GM21381 (cell line): ENCODE measurements at regions not wholly inside any gene's neighbourhood (a gene's known extent, or its start where the extent isn't known, plus 50 kb on each side); places are given as distances from the start of the nearest gene placed in this dataset.

Source experiments
- ATAC-seq: cut with Tn5 transposase; IDR thresholded peaks from one replicate; pipeline ENCODE4 v1.9.1; 2021; ENCODE audit warnings: mild to moderate bottlenecking, moderate library complexity; ENCODE audit not compliant: unreplicated experiment

GRCh38 chr9:115643948-115644727 lies 509.5 kb upstream of the PAPPA start:
- no peak for ATAC-seq

DNA sequence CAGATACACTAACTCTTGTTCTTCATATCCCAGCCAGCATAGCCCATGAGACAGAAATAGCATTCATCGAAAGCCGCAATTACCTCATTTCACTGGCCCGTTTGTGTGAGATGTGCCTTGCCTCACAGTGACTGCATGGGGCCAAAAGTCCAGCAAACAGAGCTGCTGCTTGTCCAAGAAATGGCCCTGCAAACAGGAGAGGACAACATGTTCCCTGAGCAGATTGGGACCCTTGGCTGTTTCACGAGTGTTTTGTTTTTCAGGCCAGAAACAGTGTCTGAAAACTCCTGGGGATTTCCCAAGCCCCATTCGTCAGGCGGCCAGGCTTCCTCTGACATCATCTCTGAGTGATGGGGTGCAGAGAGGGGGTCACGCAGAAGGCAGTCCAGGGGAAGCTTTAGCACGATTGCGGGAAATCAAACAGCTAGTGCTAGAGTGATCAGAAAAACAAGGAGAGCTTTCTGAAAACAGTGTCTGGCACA lies 503.6 kb upstream of the PAPPA start:
- ATAC-seq, result no peak

DNA sequence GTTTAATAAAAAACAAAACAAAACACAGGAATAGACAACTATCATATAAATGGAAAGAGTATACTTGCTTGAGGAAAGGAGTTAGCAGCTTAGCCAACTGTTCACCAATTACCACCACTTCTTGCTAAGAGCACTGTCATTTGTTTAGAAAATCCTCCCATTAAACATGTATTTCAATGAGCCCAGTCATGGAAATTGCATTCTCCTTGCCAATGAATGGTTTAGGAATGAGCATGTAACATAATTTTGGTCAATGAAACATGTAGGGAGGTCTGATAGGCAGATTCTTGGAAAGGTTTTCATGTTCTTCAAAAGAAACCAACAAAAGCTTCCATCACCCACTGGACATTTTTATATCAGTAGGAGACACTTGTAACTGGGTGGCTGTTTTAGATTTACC lies 502.8 kb upstream of the PAPPA start:
- no peak for ATAC-seq

GRCh38 chr9:115651461-115651860 lies 502.1 kb upstream of the PAPPA start:
- ATAC-seq, result no peak

DNA sequence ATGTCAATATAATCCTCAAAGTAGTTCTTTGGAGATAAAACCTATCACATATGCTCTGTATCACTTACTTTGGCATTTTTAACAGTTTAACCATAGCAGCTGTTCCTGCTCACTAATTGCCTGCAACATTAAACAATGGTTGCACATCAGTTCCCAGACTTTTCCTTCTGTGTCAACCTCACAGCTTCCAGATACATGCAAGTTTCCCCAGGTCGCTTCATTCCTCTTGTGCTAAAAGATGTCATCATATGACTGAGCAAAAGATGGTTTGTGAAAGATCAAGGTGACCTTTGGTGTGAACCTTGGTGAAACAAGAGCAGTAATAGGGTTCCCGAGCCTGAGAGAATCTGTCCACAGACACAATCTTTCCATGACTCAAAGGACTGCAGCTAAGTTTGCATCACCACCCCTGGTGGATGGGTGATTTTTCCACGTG lies 500.4 kb upstream of the PAPPA start:
- no peak for ATAC-seq

DNA sequence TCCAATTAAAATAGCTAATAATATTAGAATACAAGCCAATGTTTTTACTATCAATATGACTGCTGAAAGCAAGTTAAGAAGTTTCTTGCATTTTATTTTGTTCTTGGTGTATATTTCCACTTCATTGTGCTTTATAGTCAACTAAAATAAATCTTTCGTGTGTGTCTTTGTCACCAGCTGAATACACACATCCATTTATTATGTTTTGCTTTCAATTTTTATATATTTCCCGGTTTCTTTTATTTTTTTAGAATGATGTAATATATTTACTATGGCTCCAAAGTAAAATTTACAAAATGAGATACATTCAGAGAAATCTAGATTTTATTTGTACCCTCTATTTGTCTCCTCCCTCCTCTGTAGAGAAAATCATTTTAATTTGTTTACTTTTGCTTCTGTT lies 495.9 kb upstream of the PAPPA start:
- no peak for ATAC-seq

GRCh38 chr9:115665519-115665918 lies 488.1 kb upstream of the PAPPA start:
- no peak for ATAC-seq

- no peak for ATAC-seq
Measured at GRCh38 chr9:115668521-115668920, 485.1 kb upstream of the PAPPA start.

GRCh38 chr9:115671236-115671962 lies 482.2 kb upstream of the PAPPA start:
- ATAC-seq, result no peak

DNA sequence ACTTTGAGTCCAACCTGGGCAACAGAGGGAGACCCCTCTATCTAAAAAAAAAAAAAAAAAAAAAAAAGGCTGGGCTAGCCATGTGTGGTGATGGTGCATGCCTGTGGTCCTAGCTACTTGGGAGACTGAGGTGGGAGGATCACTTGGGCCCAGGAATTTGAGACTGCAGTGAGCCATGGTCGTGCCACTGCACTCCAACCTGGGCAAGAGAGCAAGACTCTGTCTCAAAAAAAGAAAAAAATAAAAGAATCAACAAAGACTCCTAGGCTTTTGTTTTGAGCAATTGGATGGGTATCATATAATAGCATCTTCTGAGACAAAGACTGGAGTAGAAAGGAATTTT lies 481.7 kb upstream of the PAPPA start:
- no peak for ATAC-seq

GRCh38 chr9:115672477-115673316 lies 480.9 kb upstream of the PAPPA start:
- no peak for ATAC-seq

DNA sequence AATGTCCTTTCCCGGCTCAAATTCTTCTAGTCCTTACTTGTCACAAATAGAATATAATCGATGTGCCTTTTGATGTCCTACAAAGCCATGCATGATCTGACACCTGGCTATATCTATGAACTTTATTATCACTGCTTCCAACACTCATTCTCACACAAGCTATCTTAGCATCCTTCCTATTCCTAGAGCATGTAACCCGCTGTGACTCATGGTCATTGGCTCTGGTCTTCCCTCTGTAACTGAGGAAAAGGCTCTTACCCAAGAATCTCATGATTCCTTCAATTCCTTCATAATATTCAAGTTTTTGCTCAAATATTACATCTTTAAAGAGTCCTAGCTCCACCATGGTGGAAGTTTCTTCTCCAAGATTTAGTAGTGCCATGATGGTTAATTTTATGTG lies 480.0 kb upstream of the PAPPA start:
- ATAC-seq, result no peak

GRCh38 chr9:115674091-115674490 lies 479.5 kb upstream of the PAPPA start:
- ATAC-seq, result no peak

GRCh38 chr9:115675834-115676233 lies 477.8 kb upstream of the PAPPA start:
- ATAC-seq, result no peak

DNA sequence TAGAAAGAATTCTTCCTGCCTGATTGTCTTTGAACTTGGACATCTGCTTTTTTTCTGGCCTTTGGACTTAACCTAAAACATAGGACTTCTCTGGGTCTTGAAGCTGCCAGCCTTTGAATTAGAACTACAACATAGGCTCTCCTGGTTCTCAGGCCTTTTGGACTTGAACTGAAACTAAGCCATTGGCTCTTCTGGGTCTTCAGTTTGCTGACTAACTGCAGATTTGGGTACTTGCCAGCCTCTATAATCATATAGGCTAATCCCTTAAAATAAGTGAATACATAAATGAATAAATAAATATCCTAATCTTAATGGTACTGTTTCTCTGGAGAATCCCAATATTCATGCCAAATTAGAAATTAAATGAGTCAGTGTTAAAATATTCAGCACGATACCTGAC lies 473.4 kb upstream of the PAPPA start:
- no peak for ATAC-seq

DNA sequence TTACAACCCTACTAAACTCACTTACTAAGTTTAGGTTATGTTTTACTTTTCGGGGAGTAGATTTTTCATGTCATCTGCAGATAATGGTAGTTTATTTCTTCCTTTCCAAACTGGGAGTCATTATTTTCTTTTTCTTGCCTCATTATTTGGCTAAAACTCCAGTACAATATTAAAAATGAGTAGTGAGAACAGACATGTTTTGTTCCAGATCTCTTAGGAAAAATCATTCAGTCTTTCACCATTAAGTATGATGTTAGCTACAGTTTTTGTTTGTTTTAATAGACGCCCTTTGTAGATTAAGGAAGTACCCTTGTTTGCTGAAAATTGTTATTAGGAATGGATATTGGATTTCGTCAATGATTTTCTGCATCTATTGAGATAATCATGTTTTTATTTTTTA lies 472.0 kb upstream of the PAPPA start:
- ATAC-seq, result no peak

- ATAC-seq, result no peak
Measured at GRCh38 chr9:115686069-115686468, 467.5 kb upstream of the PAPPA start.

DNA sequence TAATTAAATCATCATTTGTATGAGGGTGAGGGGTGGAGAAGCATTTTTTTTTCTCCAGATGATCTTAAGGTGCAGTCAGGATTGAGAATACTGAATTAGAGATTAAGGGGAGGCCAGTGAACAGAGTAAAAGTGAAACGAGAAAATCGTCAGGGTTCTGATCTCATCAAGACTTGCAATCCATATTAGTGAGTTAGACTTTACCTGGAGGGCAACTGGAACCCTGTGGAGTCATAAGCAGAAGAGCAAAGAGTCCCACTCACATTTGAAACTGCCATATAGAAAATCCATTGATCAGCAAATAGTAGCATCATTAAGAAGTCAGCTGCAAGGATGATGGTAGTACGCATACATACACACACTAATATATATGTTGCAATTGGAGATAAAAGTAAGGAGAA lies 466.2 kb upstream of the PAPPA start:
- ATAC-seq, result no peak

DNA sequence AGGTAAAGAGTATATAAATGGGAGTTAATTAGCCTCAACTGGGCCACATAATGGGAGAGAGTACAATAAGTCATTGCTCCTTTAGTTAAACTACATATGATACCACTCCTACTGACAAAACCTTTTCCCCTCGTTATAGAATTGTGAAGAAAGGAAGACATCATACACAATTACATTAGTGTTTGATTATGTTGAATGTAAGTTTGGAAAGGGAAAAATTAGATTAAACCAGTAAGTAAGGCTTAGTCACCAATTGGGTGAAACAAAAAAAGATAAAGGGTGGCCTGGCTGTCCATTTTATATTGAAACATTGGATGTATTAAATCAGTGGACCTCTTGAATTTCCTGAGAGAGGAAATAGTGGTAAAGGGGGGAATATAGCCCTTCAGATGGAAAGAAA lies 464.3 kb upstream of the PAPPA start:
- no peak for ATAC-seq

- ATAC-seq, result no peak
Measured at GRCh38 chr9:115690786-115691496, 462.6 kb upstream of the PAPPA start.

DNA sequence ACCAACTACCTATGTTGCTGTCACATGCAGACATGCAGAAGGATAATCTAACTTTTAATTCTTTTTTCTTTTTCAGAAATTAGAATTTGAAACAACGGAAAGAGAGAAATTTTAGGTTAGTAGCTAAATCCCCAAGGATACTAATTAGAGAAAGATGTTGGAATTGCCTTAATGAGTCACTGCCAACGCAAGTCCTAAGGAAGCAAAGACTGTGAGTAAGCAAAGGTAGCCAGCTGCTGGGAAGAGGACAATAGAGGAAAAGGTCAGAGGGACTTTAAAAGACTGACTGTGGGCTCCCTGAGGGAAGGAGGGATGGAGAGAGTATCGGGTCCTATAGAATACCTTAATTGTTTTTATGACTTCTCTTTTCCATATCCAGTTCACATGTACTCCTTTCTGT lies 461.9 kb upstream of the PAPPA start:
- no peak for ATAC-seq
